Endothelial cell (in vitro differentiated cells): ENCODE measurements at regions not wholly inside any gene's neighbourhood (a gene's known extent, or its start where the extent isn't known, plus 50 kb on each side); places are given as distances from the start of the nearest gene placed in this dataset.

Experiments used
- DNase-seq: peaks from one replicate; pipeline ENCODE4 v3.0.0; 2021; ENCODE audit warnings: low spot score
- H3K27ac Mint-ChIP-seq: one replicate; pipeline ENCODE4 v1.8.0; 2021; ENCODE audit warnings: mixed read lengths, inconsistent platforms; ENCODE audit not compliant: unreplicated experiment
- H3K27me3 Mint-ChIP-seq: one replicate; pipeline ENCODE4 v1.8.0; 2021; ENCODE audit warnings: mild to moderate bottlenecking, moderate library complexity, mixed read lengths, inconsistent platforms; ENCODE audit not compliant: unreplicated experiment
- H3K36me3 Mint-ChIP-seq: one replicate; pipeline ENCODE4 v1.8.0; 2021; ENCODE audit warnings: mild to moderate bottlenecking, low read depth, mixed read lengths, inconsistent platforms; ENCODE audit not compliant: unreplicated experiment
- H3K4me1 Mint-ChIP-seq: one replicate; pipeline ENCODE4 v1.8.0; 2021; ENCODE audit warnings: mild to moderate bottlenecking, mixed read lengths, inconsistent platforms; ENCODE audit not compliant: unreplicated experiment
- H3K4me3 Mint-ChIP-seq: one replicate; pipeline ENCODE4 v1.8.0; 2021; ENCODE audit warnings: mild to moderate bottlenecking, mixed read lengths, inconsistent platforms; ENCODE audit not compliant: unreplicated experiment
- H3K9me3 Mint-ChIP-seq: one replicate; pipeline ENCODE4 v1.8.0; 2021; ENCODE audit warnings: mixed read lengths, inconsistent platforms; ENCODE audit not compliant: unreplicated experiment
- CTCF ChIP-seq: fragments of 200-600 bp; sonication (generic); IDR thresholded peaks from one replicate; pipeline ENCODE4 v1.5.0; 2021; ENCODE audit warnings: antibody characterized with exemption; ENCODE audit not compliant: unreplicated experiment

GRCh38 chr2:65649811-65650589 lies 217.6 kb upstream of the SPRED2 start:
- no peak for TF ChIP-seq CTCF
- H3K9me3 Mint-ChIP-seq = no peaks in the 10 kb centered on the region
- H3K4me3 Mint-ChIP-seq = no peak overlapping the region
- H3K27me3 Mint-ChIP-seq = peaks cover 5% of the 10 kb centered on the region
- H3K27ac Mint-ChIP-seq = no peak overlapping the region
- DNase-seq = no peak
- H3K36me3 Mint-ChIP-seq = no peaks in the 10 kb centered on the region
- no peaks in the 10 kb centered on the region for H3K4me1 Mint-ChIP-seq

- TF ChIP-seq CTCF = no peak
- DNase-seq = no peak
- H3K27me3 Mint-ChIP-seq = peaks cover 5% of the 10 kb centered on the region
- no peaks in the 10 kb centered on the region for H3K9me3 Mint-ChIP-seq
- H3K4me1 Mint-ChIP-seq = no peaks in the 10 kb centered on the region
- no peaks in the 10 kb centered on the region for H3K36me3 Mint-ChIP-seq
- no peak overlapping the region for H3K4me3 Mint-ChIP-seq
- no peak overlapping the region for H3K27ac Mint-ChIP-seq
These were observed 214.9 kb upstream of the SPRED2 start for GRCh38 chr2:65647249-65647842.

GRCh38 chr2:65640793-65641103 lies 208.3 kb upstream of the SPRED2 start:
- H3K4me3 Mint-ChIP-seq = no peak overlapping the region
- peaks cover 2% of the 10 kb centered on the region for H3K4me1 Mint-ChIP-seq
- H3K27me3 Mint-ChIP-seq = peaks cover 2% of the 10 kb centered on the region
- H3K36me3 Mint-ChIP-seq = no peaks in the 10 kb centered on the region
- no peak for DNase-seq
- no peaks in the 10 kb centered on the region for H3K9me3 Mint-ChIP-seq
- TF ChIP-seq CTCF = no peak
- no peak overlapping the region for H3K27ac Mint-ChIP-seq

GRCh38 chr2:65639156-65639864 lies 206.9 kb upstream of the SPRED2 start:
- Mint-ChIP-seq H3K4me3 (no peak overlapping the region), H3K9me3 (no peaks in the 10 kb centered on the region), H3K27me3 (no peaks in the 10 kb centered on the region), H3K4me1 (peaks cover 2% of the 10 kb centered on the region), H3K36me3 (no peaks in the 10 kb centered on the region), H3K27ac (no peak overlapping the region)
- no peak for TF ChIP-seq CTCF
- no peak for DNase-seq

- H3K4me1 Mint-ChIP-seq = peaks cover 2% of the 10 kb centered on the region
- no peaks in the 10 kb centered on the region for H3K9me3 Mint-ChIP-seq
- H3K36me3 Mint-ChIP-seq = no peaks in the 10 kb centered on the region
- TF ChIP-seq CTCF = peak; percentile 49
- DNase-seq = no peak
- no peak overlapping the region for H3K4me3 Mint-ChIP-seq
- H3K27ac Mint-ChIP-seq = no peak overlapping the region
- no peaks in the 10 kb centered on the region for H3K27me3 Mint-ChIP-seq
These were observed 206.0 kb upstream of the SPRED2 start for GRCh38 chr2:65638443-65638842.
